Body of pancreas (tissue), 4 donors: ENCODE measurements at regions not wholly inside any gene's neighbourhood (a gene's known extent, or its start where the extent isn't known, plus 50 kb on each side); places are given as distances from the start of the nearest gene placed in this dataset.

ENCODE experiments used
- POLR2A ChIP-seq, 3 donors: fragments of 450-650 bp; IDR thresholded peaks; one replicate each; pipeline ENCODE4 v1.6.1; 2016; ENCODE audit warnings: antibody characterized with exemption in 3 of 3, mild to moderate bottlenecking in 2 of 3
- TF ChIP-seq, protein P1 (sequence below), 7 experiments: fragments of 450-650 bp in 4 of 7; fragments of 200-600 bp in 3 of 7; sonication (generic) in 3 of 7; IDR thresholded peaks; one replicate each; pipeline ENCODE4 v1.5.1; 2016 to 2019; ENCODE audit warnings: antibody characterized with exemption in 7 of 7

- TF ChIP-seq, protein P1, sequence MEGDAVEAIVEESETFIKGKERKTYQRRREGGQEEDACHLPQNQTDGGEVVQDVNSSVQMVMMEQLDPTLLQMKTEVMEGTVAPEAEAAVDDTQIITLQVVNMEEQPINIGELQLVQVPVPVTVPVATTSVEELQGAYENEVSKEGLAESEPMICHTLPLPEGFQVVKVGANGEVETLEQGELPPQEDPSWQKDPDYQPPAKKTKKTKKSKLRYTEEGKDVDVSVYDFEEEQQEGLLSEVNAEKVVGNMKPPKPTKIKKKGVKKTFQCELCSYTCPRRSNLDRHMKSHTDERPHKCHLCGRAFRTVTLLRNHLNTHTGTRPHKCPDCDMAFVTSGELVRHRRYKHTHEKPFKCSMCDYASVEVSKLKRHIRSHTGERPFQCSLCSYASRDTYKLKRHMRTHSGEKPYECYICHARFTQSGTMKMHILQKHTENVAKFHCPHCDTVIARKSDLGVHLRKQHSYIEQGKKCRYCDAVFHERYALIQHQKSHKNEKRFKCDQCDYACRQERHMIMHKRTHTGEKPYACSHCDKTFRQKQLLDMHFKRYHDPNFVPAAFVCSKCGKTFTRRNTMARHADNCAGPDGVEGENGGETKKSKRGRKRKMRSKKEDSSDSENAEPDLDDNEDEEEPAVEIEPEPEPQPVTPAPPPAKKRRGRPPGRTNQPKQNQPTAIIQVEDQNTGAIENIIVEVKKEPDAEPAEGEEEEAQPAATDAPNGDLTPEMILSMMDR (IDR thresholded peaks at IDR 0.05) = no peak
- no peak for TF ChIP-seq POLR2A (IDR thresholded peaks at IDR 0.05)
Observed at GRCh38 chr20:54891907-54892306, 416.5 kb downstream of the DOK5 start.
